GM12864 (cell line): ENCODE measurements at regions not wholly inside any gene's neighbourhood (a gene's known extent, or its start where the extent isn't known, plus 50 kb on each side); places are given as distances from the start of the nearest gene placed in this dataset.

ENCODE experiments used
- DNase-seq: peaks from one replicate; pipeline ENCODE4 v3.0.0-alpha.2; 2011; ENCODE audit warnings: low read depth
- H3K4me3 ChIP-seq: 2 replicates; pipeline ENCODE4 v1.5.1; 2011; ENCODE audit warnings: mild to moderate bottlenecking, low read depth, low read length, control low read depth
- TF ChIP-seq, protein P1 (sequence below): IDR thresholded peaks from 2 replicates; pipeline ENCODE4 v1.5.1; 2011; ENCODE audit warnings: low read depth, mild to moderate bottlenecking, moderate library complexity, low read length, control low read depth, inconsistent platforms; ENCODE audit errors: missing control alignments

DNA sequence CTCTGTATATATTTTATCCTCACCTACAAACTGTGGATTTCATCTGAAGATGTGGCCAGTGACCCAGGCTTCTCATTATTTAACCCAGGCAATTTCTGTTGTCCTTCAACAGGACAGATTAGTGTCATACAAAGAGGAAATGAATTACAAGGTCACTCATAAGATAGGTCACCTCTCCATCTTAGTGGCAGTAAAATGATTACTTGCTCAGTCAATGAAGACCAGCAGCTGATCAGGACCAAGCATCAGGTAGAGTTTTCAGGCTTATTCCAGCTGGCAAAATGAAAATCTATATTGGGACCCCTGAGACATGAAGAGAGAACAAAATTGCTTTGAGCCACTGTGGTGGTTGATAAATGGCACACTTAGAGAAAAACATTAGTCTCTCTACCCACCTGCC lies 135.2 kb upstream of the PRDM9 start:
- TF ChIP-seq, protein P1, sequence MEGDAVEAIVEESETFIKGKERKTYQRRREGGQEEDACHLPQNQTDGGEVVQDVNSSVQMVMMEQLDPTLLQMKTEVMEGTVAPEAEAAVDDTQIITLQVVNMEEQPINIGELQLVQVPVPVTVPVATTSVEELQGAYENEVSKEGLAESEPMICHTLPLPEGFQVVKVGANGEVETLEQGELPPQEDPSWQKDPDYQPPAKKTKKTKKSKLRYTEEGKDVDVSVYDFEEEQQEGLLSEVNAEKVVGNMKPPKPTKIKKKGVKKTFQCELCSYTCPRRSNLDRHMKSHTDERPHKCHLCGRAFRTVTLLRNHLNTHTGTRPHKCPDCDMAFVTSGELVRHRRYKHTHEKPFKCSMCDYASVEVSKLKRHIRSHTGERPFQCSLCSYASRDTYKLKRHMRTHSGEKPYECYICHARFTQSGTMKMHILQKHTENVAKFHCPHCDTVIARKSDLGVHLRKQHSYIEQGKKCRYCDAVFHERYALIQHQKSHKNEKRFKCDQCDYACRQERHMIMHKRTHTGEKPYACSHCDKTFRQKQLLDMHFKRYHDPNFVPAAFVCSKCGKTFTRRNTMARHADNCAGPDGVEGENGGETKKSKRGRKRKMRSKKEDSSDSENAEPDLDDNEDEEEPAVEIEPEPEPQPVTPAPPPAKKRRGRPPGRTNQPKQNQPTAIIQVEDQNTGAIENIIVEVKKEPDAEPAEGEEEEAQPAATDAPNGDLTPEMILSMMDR = no peak
- DNase-seq = no peak
- H3K4me3 ChIP-seq = no peak overlapping the region

DNA sequence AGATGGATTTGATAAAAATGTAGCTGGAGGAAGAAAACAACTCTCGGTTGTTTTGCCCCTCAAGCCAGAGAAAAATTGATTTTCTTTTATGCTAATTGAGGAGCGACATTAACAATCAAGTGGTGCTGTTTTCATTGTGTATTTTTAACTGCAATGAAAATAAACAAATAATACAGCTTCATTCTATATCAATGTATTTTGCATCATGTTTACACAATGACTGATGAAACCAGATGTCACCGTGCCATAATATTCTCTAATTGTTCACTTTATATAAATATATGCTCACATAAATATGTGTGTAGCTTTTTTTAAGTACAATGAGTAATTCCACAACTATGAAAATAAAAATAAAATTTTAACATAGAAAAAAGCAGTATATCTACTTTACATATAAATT lies 139.0 kb upstream of the PRDM9 start:
- no peak for DNase-seq
- no peak overlapping the region for H3K4me3 ChIP-seq
- TF ChIP-seq, protein P1 = no peak

DNA sequence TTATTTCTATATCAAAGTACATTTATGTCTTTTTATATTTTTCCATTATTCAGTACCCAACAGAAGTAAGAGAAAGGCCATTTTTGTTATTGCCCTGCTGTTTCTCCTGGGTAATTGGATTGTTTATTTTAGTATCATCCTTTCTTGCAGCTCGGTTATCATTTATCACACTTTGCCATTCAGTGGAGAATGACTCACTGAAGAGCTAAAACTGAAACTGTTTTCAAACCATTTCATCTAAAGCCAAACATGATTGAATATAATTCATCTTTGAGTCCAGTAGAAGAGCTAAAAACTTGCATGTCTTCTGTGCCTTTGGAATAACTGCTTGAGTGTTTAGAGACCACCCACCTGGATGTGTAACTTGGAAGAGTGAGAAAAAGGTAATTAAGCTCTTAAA lies 139.5 kb upstream of the PRDM9 start:
- no peak for DNase-seq
- H3K4me3 ChIP-seq = no peak overlapping the region
- TF ChIP-seq, protein P1 = no peak

DNA sequence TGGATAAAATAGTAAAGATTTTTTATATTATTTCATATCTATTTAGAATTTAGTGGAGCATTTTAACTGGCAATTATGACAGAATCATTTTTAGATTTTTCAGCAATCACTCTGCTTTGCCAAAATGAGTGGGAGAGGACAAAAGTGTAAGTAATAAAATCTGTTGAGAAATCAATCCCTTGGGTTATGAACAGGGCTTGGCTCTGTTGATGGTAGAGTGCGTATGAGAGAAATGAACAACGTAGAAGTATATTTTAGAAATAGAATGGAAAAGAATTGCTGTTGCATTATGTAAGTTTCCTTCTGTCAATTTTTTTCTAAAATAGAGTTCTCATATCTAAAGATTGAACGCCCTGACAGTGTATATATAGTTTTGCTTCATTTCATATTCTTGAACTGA lies 154.1 kb upstream of the PRDM9 start:
- TF ChIP-seq, protein P1 = no peak
- DNase-seq = no peak

DNA sequence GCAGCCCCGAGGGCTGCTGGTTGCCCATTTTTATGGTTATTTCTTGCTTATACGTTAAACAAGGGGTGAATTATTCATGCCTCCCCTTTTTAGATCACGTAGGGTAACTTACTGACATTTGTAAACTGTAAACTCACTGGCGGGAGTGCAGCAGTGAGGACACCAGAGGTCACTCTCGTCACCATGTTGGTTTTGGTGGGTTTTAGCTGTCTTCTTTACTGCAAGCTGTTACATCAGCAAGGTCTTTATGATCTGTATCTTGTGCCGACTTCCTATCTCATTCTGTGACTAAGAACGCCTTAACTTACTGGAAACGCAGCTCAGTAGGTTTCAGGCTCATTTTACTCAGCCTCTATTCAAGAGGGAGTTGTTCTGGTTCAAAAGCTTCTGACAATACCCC lies 155.0 kb upstream of the PRDM9 start:
- no peak for DNase-seq
- TF ChIP-seq, protein P1 = no peak
- no peak overlapping the region for H3K4me3 ChIP-seq

More for the DNA sequence above, 154.1 kb upstream of the PRDM9 start:
- H3K4me3 ChIP-seq = no peak overlapping the region

DNA sequence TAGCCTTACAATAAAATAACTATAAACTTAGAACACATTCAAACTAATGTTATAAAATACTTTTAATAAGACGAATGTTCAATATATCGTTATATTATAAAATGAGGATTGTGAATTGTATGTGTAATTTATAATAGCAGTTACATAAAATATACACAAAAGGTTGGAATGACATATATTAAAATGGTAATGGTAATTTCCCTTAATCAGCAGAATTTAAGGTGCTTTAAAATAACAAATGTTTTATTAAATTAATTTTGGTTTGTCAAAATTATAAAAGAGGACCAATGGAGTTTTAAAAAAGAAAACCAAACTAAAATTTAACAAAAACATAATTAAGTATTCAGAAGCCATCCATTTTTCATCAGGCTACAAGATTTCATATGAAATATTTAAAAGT lies 164.3 kb upstream of the PRDM9 start:
- no peak for DNase-seq
- TF ChIP-seq, protein P1 = no peak
- no peak overlapping the region for H3K4me3 ChIP-seq

DNA sequence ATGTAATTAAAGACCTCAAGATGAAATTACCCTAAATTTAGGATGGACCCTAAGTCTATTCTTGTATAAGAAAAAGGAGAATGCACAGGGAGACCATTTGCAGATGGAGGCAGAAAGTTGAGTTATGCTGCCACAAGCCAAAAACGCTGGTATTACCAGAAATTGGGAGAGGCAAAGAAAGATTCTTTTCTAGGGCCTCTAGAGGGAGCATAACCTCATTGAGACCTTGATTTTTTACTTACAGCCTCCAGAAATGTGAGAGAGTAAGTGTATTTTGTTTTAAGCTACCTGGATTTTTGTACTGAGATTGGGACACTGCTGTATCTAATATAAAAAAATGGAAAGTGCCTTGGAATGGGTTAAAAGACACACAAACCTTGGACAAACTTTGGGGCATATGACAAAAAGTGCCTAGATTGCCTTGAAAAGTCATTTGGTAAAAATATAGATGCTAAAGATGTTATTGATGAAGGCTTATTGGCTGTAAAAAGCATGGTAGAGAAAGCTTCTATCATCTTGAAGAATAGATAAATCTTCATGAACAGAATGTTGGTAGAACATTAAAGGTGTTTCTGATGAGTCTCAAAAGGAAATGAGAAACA lies 174.7 kb upstream of the PRDM9 start:
- TF ChIP-seq, protein P1 = no peak
- no peak overlapping the region for H3K4me3 ChIP-seq
- no peak for DNase-seq
